ENCODE measurements at regions not wholly inside any gene's neighbourhood (a gene's known extent, or its start where the extent isn't known, plus 50 kb on each side); places are given as distances from the start of the nearest gene placed in this dataset.
"Not testable (repeated sequence)": the region's sequence is repeated elsewhere in the genome, so short reads cannot be mapped to it uniquely, and the experiment has no call there.

GRCh38 chr2:5612666-5613065 lies 79.5 kb upstream of the SOX11 start:
- TF ChIP-seq ZFX (IDR thresholded peaks at IDR 0.05; ENCODE audit: borderline replicate concordance): no peak
- TF ChIP-seq, protein P1, sequence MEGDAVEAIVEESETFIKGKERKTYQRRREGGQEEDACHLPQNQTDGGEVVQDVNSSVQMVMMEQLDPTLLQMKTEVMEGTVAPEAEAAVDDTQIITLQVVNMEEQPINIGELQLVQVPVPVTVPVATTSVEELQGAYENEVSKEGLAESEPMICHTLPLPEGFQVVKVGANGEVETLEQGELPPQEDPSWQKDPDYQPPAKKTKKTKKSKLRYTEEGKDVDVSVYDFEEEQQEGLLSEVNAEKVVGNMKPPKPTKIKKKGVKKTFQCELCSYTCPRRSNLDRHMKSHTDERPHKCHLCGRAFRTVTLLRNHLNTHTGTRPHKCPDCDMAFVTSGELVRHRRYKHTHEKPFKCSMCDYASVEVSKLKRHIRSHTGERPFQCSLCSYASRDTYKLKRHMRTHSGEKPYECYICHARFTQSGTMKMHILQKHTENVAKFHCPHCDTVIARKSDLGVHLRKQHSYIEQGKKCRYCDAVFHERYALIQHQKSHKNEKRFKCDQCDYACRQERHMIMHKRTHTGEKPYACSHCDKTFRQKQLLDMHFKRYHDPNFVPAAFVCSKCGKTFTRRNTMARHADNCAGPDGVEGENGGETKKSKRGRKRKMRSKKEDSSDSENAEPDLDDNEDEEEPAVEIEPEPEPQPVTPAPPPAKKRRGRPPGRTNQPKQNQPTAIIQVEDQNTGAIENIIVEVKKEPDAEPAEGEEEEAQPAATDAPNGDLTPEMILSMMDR (IDR thresholded peaks at IDR 0.05): no peak
- H3K27ac ChIP-seq: no peak overlapping the region

GRCh38 chr2:5616019-5616418 lies 76.2 kb upstream of the SOX11 start:
- no peak overlapping the region for H3K27ac ChIP-seq
- TF ChIP-seq ZFX (IDR thresholded peaks at IDR 0.05; ENCODE audit: borderline replicate concordance): no peak
- TF ChIP-seq, protein P1 (IDR thresholded peaks at IDR 0.05): no peak

DNA sequence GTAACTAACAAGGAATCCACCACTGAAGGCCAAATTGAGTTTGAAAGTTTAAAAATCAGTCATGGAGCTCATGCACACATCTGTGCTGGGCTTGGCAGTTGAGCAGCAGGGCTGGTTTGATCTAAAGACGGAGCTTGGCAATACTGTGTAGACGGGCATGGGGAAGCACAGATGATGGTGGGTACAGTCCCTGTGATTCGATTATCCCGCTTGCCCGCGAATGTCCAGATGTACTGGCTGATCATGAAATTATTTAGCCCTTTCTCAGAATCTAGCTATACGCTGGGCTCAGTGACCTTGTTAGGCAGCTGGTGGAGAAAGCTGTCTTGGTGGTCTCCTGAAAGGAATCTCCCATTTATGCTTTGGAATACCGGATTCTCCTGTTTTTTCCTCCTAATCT lies 74.8 kb upstream of the SOX11 start:
- TF ChIP-seq ZFX (IDR thresholded peaks at IDR 0.05; ENCODE audit: borderline replicate concordance): no peak
- TF ChIP-seq, protein P1 (IDR thresholded peaks at IDR 0.05): no peak
- no peak overlapping the region for H3K27ac ChIP-seq

DNA sequence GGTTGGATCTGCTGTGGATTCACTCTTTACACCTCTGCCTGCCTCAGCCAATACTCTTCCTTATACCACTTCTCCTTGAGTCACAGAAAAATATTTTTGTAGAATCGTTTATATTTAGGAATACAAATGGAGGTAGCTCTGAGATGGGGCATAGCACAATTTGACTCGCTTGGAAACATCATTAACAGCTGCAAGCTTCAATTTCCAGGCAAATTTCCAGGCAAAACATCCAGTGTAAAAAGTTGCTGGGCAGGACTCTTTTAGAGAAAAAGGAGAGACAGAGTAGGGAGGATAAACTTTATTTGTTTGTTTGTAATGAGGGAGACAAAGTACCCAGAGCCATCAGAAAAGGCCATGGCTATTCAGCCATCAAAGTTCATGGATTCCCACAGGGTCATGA lies 74.4 kb upstream of the SOX11 start:
- H3K27ac ChIP-seq: no peak overlapping the region
- TF ChIP-seq, protein P1 (IDR thresholded peaks at IDR 0.05): no peak
- no peak for TF ChIP-seq ZFX (IDR thresholded peaks at IDR 0.05; ENCODE audit: borderline replicate concordance)

DNA sequence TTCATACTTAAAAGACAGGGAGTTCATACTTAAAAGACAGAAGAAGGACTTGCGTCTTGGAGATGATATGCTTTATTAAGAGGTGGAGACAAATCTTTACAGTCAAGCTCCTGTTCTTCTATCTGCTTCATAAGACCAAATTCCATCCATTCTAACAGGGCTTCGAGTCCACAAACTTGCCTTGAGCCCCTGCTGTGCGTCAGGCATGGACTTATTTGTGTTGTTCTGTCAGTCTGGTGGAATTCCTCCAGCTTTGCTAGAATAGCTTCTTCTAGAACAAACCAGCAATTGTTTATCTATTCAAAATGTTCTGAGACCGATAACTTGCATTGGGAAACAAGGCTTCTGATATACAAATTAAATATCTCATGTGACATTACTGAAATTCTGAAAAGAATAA lies 73.9 kb upstream of the SOX11 start:
- H3K27ac ChIP-seq: no peak overlapping the region

DNA sequence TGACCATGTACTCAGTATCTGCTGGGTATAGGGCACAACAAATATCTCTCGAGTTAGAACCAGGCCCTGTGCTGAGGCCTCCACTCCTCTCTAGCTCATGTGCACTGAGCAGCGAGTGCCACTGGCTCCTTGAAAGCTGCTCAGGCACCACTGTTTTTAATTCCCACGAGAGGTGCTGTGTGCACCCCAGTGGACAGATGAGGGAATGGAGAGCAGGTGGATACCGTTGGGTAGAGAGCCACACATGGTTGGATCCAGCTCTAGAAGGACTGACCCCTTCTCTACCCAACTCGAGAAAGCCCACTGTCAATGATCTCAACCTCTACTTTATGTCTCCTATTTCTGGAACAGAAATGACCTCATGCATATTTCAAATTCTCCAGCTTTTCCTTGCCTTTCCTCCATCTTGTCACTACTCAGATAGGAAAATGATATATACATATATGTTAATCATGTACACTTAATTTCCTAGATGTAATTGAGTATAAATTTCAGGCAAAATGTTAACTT lies 66.6 kb upstream of the SOX11 start:
- H3K27ac ChIP-seq: not testable (repeated sequence)

More for the DNA sequence above, 73.9 kb upstream of the SOX11 start:
- TF ChIP-seq ZFX (IDR thresholded peaks at IDR 0.05; ENCODE audit: borderline replicate concordance): no peak
- TF ChIP-seq, protein P1 (IDR thresholded peaks at IDR 0.05): no peak

DNA sequence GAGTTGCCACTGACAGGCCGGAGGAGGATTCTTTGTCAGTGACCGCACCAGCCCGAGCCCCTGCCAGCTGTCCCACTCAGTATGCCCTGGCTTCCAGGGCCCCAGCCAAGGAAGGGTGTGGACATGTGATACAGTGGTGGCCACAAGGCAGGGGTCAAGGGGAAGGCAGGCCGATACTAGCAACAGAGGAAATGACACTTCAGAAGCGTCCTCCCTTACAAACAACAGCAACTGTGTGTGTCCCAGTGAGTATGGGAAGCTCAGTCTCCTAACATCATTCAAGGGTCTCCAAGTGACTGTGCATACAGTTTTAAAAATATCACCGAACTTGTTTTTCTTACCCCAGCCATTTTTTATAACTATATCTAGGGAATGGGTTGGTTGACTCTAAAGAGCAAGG lies 63.7 kb upstream of the SOX11 start:
- H3K27ac ChIP-seq: not testable (repeated sequence)

DNA sequence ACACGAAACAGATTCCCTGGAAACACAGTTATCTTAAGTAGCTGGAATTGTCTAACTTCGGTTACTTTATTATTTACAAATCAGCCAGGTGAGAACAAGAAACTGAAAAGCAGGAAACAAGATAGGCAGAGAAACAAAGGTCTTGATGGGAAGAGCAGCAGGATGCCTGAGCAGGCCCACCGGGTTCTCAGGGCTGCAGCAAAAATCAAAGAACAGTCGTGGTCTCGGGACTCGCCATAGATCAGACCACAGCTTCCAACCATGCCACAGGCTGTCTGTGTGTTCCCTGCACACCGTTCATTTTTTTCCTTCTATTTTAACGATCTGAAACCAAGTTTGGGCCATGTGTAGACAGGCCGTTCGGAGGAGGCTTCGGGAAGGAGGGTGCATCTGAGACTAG lies 62.7 kb upstream of the SOX11 start:
- H3K27ac ChIP-seq: not testable (repeated sequence)

- H3K27ac ChIP-seq: not testable (repeated sequence)
These were observed 55.1 kb upstream of the SOX11 start for GRCh38 chr2:5637051-5637450.
